ENCODE measurements at regions not wholly inside any gene's neighbourhood (a gene's known extent, or its start where the extent isn't known, plus 50 kb on each side); places are given as distances from the start of the nearest gene placed in this dataset.

- Histone ChIP-seq H3K4me2 (ENCODE audit: low read length) (no peak overlapping the region), H3K9ac (ENCODE audit: low read length) (no peak overlapping the region), H3K36me3 (ENCODE audit: low read depth, low read length) (no peaks in the 10 kb centered on the region), H3F3A (ENCODE audit: low read length, unreplicated experiment) (no peaks in the 10 kb centered on the region), H3K9me3 (ENCODE audit: low read length) (peaks cover 15% of the 10 kb centered on the region; the same call in 1 of the 2 replicates), H2AFZ (ENCODE audit: low read length) (no peak overlapping the region), H3K4me1 (ENCODE audit: insufficient read depth, low read length) (no peaks in the 10 kb centered on the region), H3K4me3 (ENCODE audit: low read length) (no peak overlapping the region), H3K9me2 (replicated peaks; ENCODE audit: low read length) (no peaks in the 10 kb centered on the region), H4K20me1 (ENCODE audit: low read length) (no peaks in the 10 kb centered on the region), H3K79me2 (ENCODE audit: low read length) (no peaks in the 10 kb centered on the region), H3K27me3 (ENCODE audit: low read length) (no peaks in the 10 kb centered on the region), H3K27ac (ENCODE audit: low read length) (no peak overlapping the region)
- ChIA-PET CTCF (no interaction called here), POLR2A (ENCODE audit: unreplicated experiment) (no interaction called here)
- no peak for DNase-seq
- TF ChIP-seq EZH2 (IDR thresholded peaks at IDR 0.05; ENCODE audit: low read length, unreplicated experiment) (no peak), CTCF (conservative IDR thresholded peaks at IDR 0.05; ENCODE audit: low read depth, low read length) (no peak), EZH2phosphoT487 (IDR thresholded peaks at IDR 0.05; ENCODE audit: borderline replicate concordance, low read length) (no peak)
- intact Hi-C loops (cut with micrococcal nuclease): no loop called here
- no peak for ATAC-seq
- BruUV-seq (replicated peaks): no TSS peak
Measured at GRCh38 chr20:39395478-39396291, 433.5 kb downstream of the DHX35 start.

GRCh38 chr20:39394461-39394860 is 432.3 kb downstream of the DHX35 start:
- DNase-seq: no peak
- Histone ChIP-seq H3K9ac (ENCODE audit: low read length) (no peak overlapping the region), H3K79me2 (ENCODE audit: low read length) (no peaks in the 10 kb centered on the region), H3K4me3 (ENCODE audit: low read length) (no peak overlapping the region), H3K9me2 (replicated peaks; ENCODE audit: low read length) (no peaks in the 10 kb centered on the region), H3K9me3 (ENCODE audit: low read length) (peaks cover 17% of the 10 kb centered on the region; the same call in 1 of the 2 replicates), H3F3A (ENCODE audit: low read length, unreplicated experiment) (no peaks in the 10 kb centered on the region), H3K4me1 (ENCODE audit: insufficient read depth, low read length) (no peaks in the 10 kb centered on the region), H3K4me2 (ENCODE audit: low read length) (no peak overlapping the region), H3K27me3 (ENCODE audit: low read length) (no peaks in the 10 kb centered on the region), H3K27ac (ENCODE audit: low read length) (no peak overlapping the region), H2AFZ (ENCODE audit: low read length) (no peak overlapping the region), H4K20me1 (ENCODE audit: low read length) (no peaks in the 10 kb centered on the region), H3K36me3 (ENCODE audit: low read depth, low read length) (no peaks in the 10 kb centered on the region)
- intact Hi-C loops (cut with micrococcal nuclease): no loop called here
- BruUV-seq (replicated peaks): no TSS peak
- ATAC-seq: no peak
- ChIA-PET POLR2A (ENCODE audit: unreplicated experiment) (no interaction called here), CTCF (no interaction called here)
- TF ChIP-seq EZH2phosphoT487 (IDR thresholded peaks at IDR 0.05; ENCODE audit: borderline replicate concordance, low read length) (no peak), CTCF (conservative IDR thresholded peaks at IDR 0.05; ENCODE audit: low read depth, low read length) (no peak), EZH2 (IDR thresholded peaks at IDR 0.05; ENCODE audit: low read length, unreplicated experiment) (no peak)

GRCh38 chr20:39390186-39390585 is 428.0 kb downstream of the DHX35 start:
- CTCF ChIA-PET: no interaction called here
- no peak overlapping the region for H3K9ac ChIP-seq (ENCODE audit: low read length)
- no peak for TF ChIP-seq EZH2 (IDR thresholded peaks at IDR 0.05; ENCODE audit: low read length, unreplicated experiment)
- TF ChIP-seq EZH2phosphoT487 (IDR thresholded peaks at IDR 0.05; ENCODE audit: borderline replicate concordance, low read length): no peak
- no peak for TF ChIP-seq CTCF (conservative IDR thresholded peaks at IDR 0.05; ENCODE audit: low read depth, low read length)
- no peaks in the 10 kb centered on the region for H3F3A ChIP-seq (ENCODE audit: low read length, unreplicated experiment)
- no peak overlapping the region for H3K27ac ChIP-seq (ENCODE audit: low read length)
- no peak overlapping the region for H3K4me2 ChIP-seq (ENCODE audit: low read length)
- no peaks in the 10 kb centered on the region for H3K4me1 ChIP-seq (ENCODE audit: insufficient read depth, low read length)
- DNase-seq (no peak), ATAC-seq (no peak)
- H2AFZ ChIP-seq (ENCODE audit: low read length): no peak overlapping the region
- intact Hi-C loops (cut with micrococcal nuclease): no loop called here
- no TSS peak for BruUV-seq (replicated peaks)
- H4K20me1 ChIP-seq (ENCODE audit: low read length): no peaks in the 10 kb centered on the region
- POLR2A ChIA-PET (ENCODE audit: unreplicated experiment): no interaction called here
- H3K36me3 ChIP-seq (ENCODE audit: low read depth, low read length): no peaks in the 10 kb centered on the region
- peaks cover 10% of the 10 kb centered on the region; the same call in 1 of the 2 replicates for H3K9me3 ChIP-seq (ENCODE audit: low read length)
- no peaks in the 10 kb centered on the region for H3K9me2 ChIP-seq (replicated peaks; ENCODE audit: low read length)
- H3K27me3 ChIP-seq (ENCODE audit: low read length): no peaks in the 10 kb centered on the region
- no peak overlapping the region for H3K4me3 ChIP-seq (ENCODE audit: low read length)
- H3K79me2 ChIP-seq (ENCODE audit: low read length): no peaks in the 10 kb centered on the region
